ENCODE measurements at regions not wholly inside any gene's neighbourhood (a gene's known extent, or its start where the extent isn't known, plus 50 kb on each side); places are given as distances from the start of the nearest gene placed in this dataset.

- Histone ChIP-seq H3K9me3 (no peaks in the 10 kb centered on the region), H3K4me3 (no peak overlapping the region), H3K36me3 (ENCODE audit: low read depth) (no peaks in the 10 kb centered on the region), H3K4me1 (ENCODE audit: low read depth) (no peaks in the 10 kb centered on the region)
- DNase-seq (no peak), ATAC-seq (no peak)
- TF ChIP-seq, protein P1, sequence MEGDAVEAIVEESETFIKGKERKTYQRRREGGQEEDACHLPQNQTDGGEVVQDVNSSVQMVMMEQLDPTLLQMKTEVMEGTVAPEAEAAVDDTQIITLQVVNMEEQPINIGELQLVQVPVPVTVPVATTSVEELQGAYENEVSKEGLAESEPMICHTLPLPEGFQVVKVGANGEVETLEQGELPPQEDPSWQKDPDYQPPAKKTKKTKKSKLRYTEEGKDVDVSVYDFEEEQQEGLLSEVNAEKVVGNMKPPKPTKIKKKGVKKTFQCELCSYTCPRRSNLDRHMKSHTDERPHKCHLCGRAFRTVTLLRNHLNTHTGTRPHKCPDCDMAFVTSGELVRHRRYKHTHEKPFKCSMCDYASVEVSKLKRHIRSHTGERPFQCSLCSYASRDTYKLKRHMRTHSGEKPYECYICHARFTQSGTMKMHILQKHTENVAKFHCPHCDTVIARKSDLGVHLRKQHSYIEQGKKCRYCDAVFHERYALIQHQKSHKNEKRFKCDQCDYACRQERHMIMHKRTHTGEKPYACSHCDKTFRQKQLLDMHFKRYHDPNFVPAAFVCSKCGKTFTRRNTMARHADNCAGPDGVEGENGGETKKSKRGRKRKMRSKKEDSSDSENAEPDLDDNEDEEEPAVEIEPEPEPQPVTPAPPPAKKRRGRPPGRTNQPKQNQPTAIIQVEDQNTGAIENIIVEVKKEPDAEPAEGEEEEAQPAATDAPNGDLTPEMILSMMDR (IDR thresholded peaks at IDR 0.05), result no peak
- intact Hi-C loops (cut with DNase I, micrococcal nuclease), result loop anchor here in 1 of 2 donors (10.0 kb wide), 1 partner anchor 466 kb away; no protein-coding TSS in a partner anchor
Measured at GRCh38 chr7:50208378-50208982, 96.0 kb upstream of the IKZF1 start.

DNA sequence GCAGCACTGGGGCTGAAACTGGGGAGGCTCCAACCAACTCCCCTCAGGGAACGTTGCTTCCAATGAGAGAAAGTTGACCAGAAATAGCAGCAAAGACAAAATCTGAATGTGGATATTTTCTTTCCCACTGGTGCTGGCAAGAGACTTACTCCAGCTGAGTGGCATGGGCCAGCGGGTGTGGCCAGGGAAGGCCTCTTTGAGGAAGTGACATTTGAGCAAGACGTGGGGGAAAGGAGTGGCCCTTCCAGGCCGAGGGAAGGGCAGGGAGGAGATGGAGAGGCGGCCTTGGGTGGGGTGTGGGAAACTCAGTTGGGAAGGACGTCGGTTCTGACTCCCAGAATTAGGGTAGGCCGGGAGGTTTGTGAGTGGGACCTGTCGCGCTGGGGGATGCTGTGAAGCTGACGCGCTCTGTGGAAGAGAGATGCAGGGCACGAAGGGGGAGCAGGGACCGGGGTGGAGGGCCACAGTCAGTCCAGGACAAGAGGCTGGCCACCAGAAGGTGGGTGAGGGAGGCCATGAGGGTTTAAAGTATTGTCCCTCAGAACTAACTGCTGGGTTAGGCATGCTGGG lies 96.7 kb upstream of the IKZF1 start:
- H3K36me3 ChIP-seq (ENCODE audit: low read depth), result no peaks in the 10 kb centered on the region
- ATAC-seq (no peak), DNase-seq (peak in 1 of 3 donors; percentile 61)
- no peak overlapping the region for H3K4me3 ChIP-seq
- no peaks in the 10 kb centered on the region for H3K9me3 ChIP-seq
- TF ChIP-seq, protein P1 (IDR thresholded peaks at IDR 0.05), result no peak
- no peaks in the 10 kb centered on the region for H3K4me1 ChIP-seq (ENCODE audit: low read depth)
- intact Hi-C loops (cut with DNase I, micrococcal nuclease), result loop anchor here in 1 of 2 donors (10.0 kb wide), 1 partner anchor 467 kb away; no protein-coding TSS in a partner anchor

DNA sequence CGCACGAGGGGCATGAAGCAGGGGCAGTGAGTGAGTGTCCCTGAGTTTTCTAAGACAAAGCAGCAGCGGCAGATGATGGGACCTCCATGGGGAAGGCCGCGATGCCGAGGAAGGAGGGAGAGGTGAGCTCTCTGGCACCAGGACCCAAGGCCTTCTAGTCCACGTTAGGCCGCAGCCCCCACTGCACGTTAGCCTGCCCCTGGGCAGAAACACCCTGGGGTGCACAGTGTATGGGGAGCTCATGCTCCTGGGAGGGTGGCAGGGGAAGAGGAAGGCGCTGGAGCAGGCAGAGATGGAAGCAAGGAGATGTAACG lies 97.3 kb upstream of the IKZF1 start:
- DNase-seq (no peak), ATAC-seq (no peak)
- Histone ChIP-seq H3K4me3 (no peak overlapping the region), H3K36me3 (ENCODE audit: low read depth) (no peaks in the 10 kb centered on the region), H3K9me3 (no peaks in the 10 kb centered on the region), H3K4me1 (ENCODE audit: low read depth) (no peaks in the 10 kb centered on the region)
- TF ChIP-seq, protein P1 (IDR thresholded peaks at IDR 0.05), result no peak
- intact Hi-C loops (cut with DNase I, micrococcal nuclease), result loop anchor here in 1 of 2 donors (10.0 kb wide), 1 partner anchor 468 kb away; no protein-coding TSS in a partner anchor

DNA sequence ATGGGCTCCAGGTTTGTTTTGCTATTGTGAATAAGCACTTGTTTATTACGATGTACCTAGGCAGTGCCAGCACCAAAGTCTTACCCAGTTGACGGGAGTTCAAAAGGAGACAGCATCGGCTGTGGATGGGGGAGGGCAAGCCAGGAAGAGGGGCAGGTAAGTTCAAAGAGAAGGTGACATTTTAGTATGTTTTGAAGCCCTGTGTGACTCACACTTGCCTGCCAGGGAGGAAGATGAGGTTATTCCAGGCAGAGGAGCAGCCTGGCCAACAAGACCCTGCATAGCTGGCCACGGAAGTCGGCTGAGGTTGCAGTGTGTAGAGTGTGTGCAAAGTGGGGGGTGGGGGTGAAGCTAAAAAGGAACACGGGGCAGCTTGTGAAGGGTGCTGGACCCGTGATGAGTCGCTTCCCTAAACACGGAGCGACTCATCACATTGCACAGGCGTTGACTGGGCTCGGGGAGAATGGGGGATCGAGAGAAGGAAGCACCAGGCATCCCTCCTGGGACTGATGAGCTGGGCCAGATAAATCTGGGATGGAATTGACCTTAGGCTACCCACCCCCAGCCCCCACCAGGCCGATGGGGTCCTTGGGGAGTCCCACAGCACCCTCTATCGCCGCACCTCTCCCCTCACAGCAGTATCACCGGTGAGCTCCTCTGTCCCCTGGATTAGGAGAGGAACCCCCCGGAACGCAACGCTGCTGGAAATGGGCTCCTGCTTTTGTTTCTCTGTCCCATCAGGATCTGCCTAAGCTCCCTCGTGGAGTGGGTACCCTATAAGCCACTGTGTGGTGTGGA lies 97.9 kb upstream of the IKZF1 start:
- DNase-seq (peak in 1 of 3 donors; percentile 65), ATAC-seq (peak; percentile 58)
- Histone ChIP-seq H3K4me3 (no peak overlapping the region), H3K36me3 (ENCODE audit: low read depth) (no peaks in the 10 kb centered on the region), H3K9me3 (no peaks in the 10 kb centered on the region), H3K4me1 (ENCODE audit: low read depth) (no peaks in the 10 kb centered on the region)
- TF ChIP-seq, protein P1 (IDR thresholded peaks at IDR 0.05), result no peak
- intact Hi-C loops (cut with DNase I, micrococcal nuclease), result loop anchor here in 1 of 2 donors (10.0 kb wide), 1 partner anchor 468 kb away; no protein-coding TSS in a partner anchor

DNA sequence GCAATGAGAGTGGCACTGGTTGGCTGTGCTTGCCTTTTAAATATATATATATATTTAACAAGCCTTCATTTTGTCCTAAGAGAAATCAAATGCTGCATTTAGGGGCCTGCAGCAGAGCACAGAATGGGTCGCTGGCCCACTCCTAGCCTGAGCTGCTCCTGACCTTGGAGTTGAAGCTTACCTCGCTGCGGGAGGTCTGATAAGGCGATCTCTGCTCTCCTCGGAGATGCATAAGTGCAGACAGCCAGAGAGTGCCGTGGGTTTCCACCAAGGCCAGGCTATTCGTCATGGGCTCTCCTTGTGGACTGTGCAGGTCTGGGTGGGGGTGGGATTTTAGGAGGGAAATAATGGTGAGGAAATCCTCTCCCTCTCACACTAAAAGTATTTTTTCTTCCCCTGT lies 99.5 kb upstream of the IKZF1 start:
- no peaks in the 10 kb centered on the region for H3K4me1 ChIP-seq (ENCODE audit: low read depth)
- H3K36me3 ChIP-seq (ENCODE audit: low read depth), result no peaks in the 10 kb centered on the region
- no peak for DNase-seq
- intact Hi-C loops (cut with DNase I, micrococcal nuclease), result loop anchor here in 1 of 2 donors (10.0 kb wide), 1 partner anchor 470 kb away; no protein-coding TSS in a partner anchor
- H3K9me3 ChIP-seq, result no peaks in the 10 kb centered on the region
- TF ChIP-seq, protein P1 (IDR thresholded peaks at IDR 0.05), result no peak
- ATAC-seq, result no peak
- no peak overlapping the region for H3K4me3 ChIP-seq
